GM23338 (cell line): ENCODE measurements at regions not wholly inside any gene's neighbourhood (a gene's known extent, or its start where the extent isn't known, plus 50 kb on each side); places are given as distances from the start of the nearest gene placed in this dataset.

Source experiments
- ATAC-seq: fragments of 200-7000 bp; cut with Tn5 transposase; 3 replicates; pipeline ENCODE4 v1.9.1; 2020
- DNase-seq: peaks from one replicate; pipeline ENCODE4 v3.0.0-alpha.2; 2015; ENCODE audit warnings: low spot score
- H2AFZ ChIP-seq: fragments of 200-600 bp; sonication (generic); 2 replicates; pipeline ENCODE4 v1.8.0; 2016; ENCODE audit warnings: antibody characterized with exemption, mild to moderate bottlenecking, moderate library complexity
- H3F3A ChIP-seq: fragments of 200-600 bp; sonication (generic); replicated peaks from 2 replicates; pipeline ENCODE4 v1.8.0; 2017; ENCODE audit warnings: antibody characterized with exemption, mixed run types, low read depth
- H3K27ac ChIP-seq: fragments of 200-600 bp; sonication (generic); 2 replicates; pipeline ENCODE4 v1.6.1; 2016; ENCODE audit warnings: low read depth
- H3K27me3 ChIP-seq: fragments of 200-600 bp; sonication (generic); 2 replicates; pipeline ENCODE4 v1.8.0; 2016; ENCODE audit warnings: mild to moderate bottlenecking, mixed run types, moderate library complexity; ENCODE audit not compliant: insufficient read depth
- H3K36me3 ChIP-seq: fragments of 200-600 bp; sonication (generic); 2 replicates; pipeline ENCODE4 v1.8.0; 2016; ENCODE audit warnings: mild to moderate bottlenecking; ENCODE audit not compliant: insufficient read depth
- H3K4me1 ChIP-seq: fragments of 200-600 bp; sonication (generic); 2 replicates; pipeline ENCODE4 v1.8.0; 2016; ENCODE audit warnings: mild to moderate bottlenecking, moderate library complexity; ENCODE audit not compliant: insufficient read depth
- H3K4me2 ChIP-seq: fragments of 200-600 bp; sonication (generic); 2 replicates; pipeline ENCODE4 v1.7.1; 2017; ENCODE audit warnings: mixed run types
- H3K4me3 ChIP-seq: fragments of 200-600 bp; sonication (generic); 2 replicates; pipeline ENCODE4 v1.6.1; 2016; ENCODE audit warnings: mixed run types
- H3K79me2 ChIP-seq: fragments of 200-600 bp; sonication (generic); replicated peaks from 2 replicates; pipeline ENCODE4 v1.8.0; 2017; ENCODE audit warnings: mild to moderate bottlenecking; ENCODE audit not compliant: insufficient read depth
- H3K9me2 ChIP-seq: fragments of 200-600 bp; sonication (generic); 2 replicates; pipeline ENCODE4 v1.8.0; 2017; ENCODE audit not compliant: insufficient read depth
- H4K20me1 ChIP-seq: fragments of 200-600 bp; sonication (generic); replicated peaks from 2 replicates; pipeline ENCODE4 v1.8.0; 2017; ENCODE audit warnings: mild to moderate bottlenecking; ENCODE audit not compliant: insufficient read depth
- H3K27ac Mint-ChIP-seq: 2 replicates; pipeline ENCODE4 v1.8.0; 2020; ENCODE audit warnings: inconsistent platforms, mild to moderate bottlenecking, moderate library complexity, mixed read lengths
- H3K27me3 Mint-ChIP-seq: 3 replicates; pipeline ENCODE4 v1.8.0; 2022; ENCODE audit warnings: low read depth, mild to moderate bottlenecking, moderate library complexity, mixed read lengths, inconsistent platforms; ENCODE audit not compliant: insufficient read depth, poor library complexity
- H3K36me3 Mint-ChIP-seq: 3 replicates; pipeline ENCODE4 v1.8.0; 2021; ENCODE audit warnings: low read depth, mild to moderate bottlenecking, inconsistent platforms, moderate library complexity, mixed read lengths
- H3K4me1 Mint-ChIP-seq: 3 replicates; pipeline ENCODE4 v1.8.0; 2020; ENCODE audit warnings: mild to moderate bottlenecking, inconsistent platforms, mixed read lengths
- H3K4me3 Mint-ChIP-seq: 3 replicates; pipeline ENCODE4 v1.8.0; 2021; ENCODE audit warnings: moderate library complexity, mild to moderate bottlenecking, inconsistent platforms, mixed read lengths
- H3K9me3 Mint-ChIP-seq: 3 replicates; pipeline ENCODE4 v1.8.0; 2020; ENCODE audit warnings: moderate library complexity, mild to moderate bottlenecking, inconsistent platforms, mixed read lengths
- CREB1 ChIP-seq: fragments of 250-450 bp; sonication (Bioruptor Pico); IDR thresholded peaks from 2 replicates; pipeline ENCODE4 v1.5.0; 2020; ENCODE audit warnings: low read depth, mild to moderate bottlenecking, moderate library complexity
- EZH2 ChIP-seq: fragments of 200-600 bp; sonication (generic); IDR thresholded peaks from one replicate; pipeline ENCODE4 v1.8.0; 2017; ENCODE audit warnings: antibody characterized with exemption, mild to moderate bottlenecking, low read depth; ENCODE audit not compliant: unreplicated experiment
- EZH2phosphoT487 ChIP-seq: fragments of 200-600 bp; sonication (generic); IDR thresholded peaks from one replicate; pipeline ENCODE4 v1.8.1; 2018; ENCODE audit warnings: antibody characterized with exemption; ENCODE audit not compliant: unreplicated experiment
- JUNB ChIP-seq: IDR thresholded peaks from one replicate; pipeline ENCODE4 v1.6.1; 2016; ENCODE audit warnings: antibody characterized with exemption; ENCODE audit not compliant: unreplicated experiment
- NANOG ChIP-seq: IDR thresholded peaks from 2 replicates; pipeline ENCODE4 v1.6.1; 2016; ENCODE audit warnings: antibody characterized with exemption, borderline replicate concordance
- POLR2AphosphoS5 ChIP-seq: IDR thresholded peaks from 2 replicates; pipeline ENCODE4 v1.6.1; 2016; ENCODE audit warnings: antibody characterized with exemption, low read depth
- STAT1 ChIP-seq: IDR thresholded peaks from one replicate; pipeline ENCODE4 v1.6.1; 2016; ENCODE audit warnings: antibody characterized with exemption; ENCODE audit not compliant: unreplicated experiment
- ZNF114 ChIP-seq: fragments of 250-450 bp; sonication (Bioruptor Pico); IDR thresholded peaks from 2 replicates; pipeline ENCODE4 v1.5.0; 2020; ENCODE audit warnings: mild to moderate bottlenecking, moderate library complexity
- ZNF331 ChIP-seq: fragments of 250-450 bp; sonication (Bioruptor Pico); IDR thresholded peaks from 2 replicates; pipeline ENCODE4 v1.5.0; 2020; ENCODE audit warnings: low read depth, mild to moderate bottlenecking, moderate library complexity
- TF ChIP-seq, protein P1 (sequence below), 2 experiments: fragments of 200-600 bp in 1 of 2; sonication (generic) in 1 of 2; conservative IDR thresholded peaks; 2 replicates each; pipeline versions ENCODE4 v1.5.1 to v1.6.1; 2016 to 2017; ENCODE audit warnings: antibody characterized with exemption in 2 of 2, low read depth in 2 of 2, mild to moderate bottlenecking in 2 of 2, moderate library complexity in 1 of 2
- TF ChIP-seq, protein P2 (sequence below): IDR thresholded peaks from 2 replicates; pipeline ENCODE4 v1.6.1; 2016; ENCODE audit warnings: antibody characterized with exemption
- TF ChIP-seq, protein P3 (sequence below): fragments of 250-450 bp; sonication (Bioruptor Pico); IDR thresholded peaks from 2 replicates; pipeline ENCODE4 v1.5.0; 2020; ENCODE audit warnings: mild to moderate bottlenecking, moderate library complexity
- TF ChIP-seq, protein P4 (sequence below): IDR thresholded peaks from one replicate; pipeline ENCODE4 v1.6.1; 2018; ENCODE audit warnings: antibody characterized with exemption; ENCODE audit not compliant: unreplicated experiment

DNA sequence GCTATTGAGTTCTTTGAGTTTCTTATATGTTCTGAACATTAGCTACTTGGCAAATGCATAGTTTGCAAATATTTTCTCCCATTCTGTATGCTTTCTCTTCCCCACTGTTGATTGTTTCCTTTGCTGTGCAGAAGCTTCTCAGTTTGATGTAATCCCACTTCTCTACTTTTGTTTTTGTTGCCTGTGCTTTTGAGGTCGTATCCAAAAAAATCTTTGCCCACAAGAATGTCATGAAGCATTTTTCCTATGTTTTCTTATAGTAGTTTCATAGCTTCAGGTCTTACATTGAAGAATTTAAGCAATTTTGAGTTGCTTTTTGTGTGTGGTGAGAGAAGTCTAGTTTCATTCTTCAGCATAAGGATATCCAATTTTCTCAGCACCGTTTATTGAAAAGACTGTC lies 536.7 kb upstream of the ARGLU1 start:
- Histone ChIP-seq H3K79me2 (no peaks in the 10 kb centered on the region), H3K4me1 (no peaks in the 10 kb centered on the region), H3K27ac (no peak overlapping the region), H3K27me3 (no peaks in the 10 kb centered on the region), H3K4me2 (no peak overlapping the region), H3K4me3 (no peak overlapping the region), H4K20me1 (no peaks in the 10 kb centered on the region), H3F3A (no peaks in the 10 kb centered on the region), H2AFZ (no peak overlapping the region), H3K36me3 (0 out of 2 replicates have a peak, but pooled peaks cover 4% of the 10 kb centered on the region), H3K9me2 (no peaks in the 10 kb centered on the region)
- H3K9me3 Mint-ChIP-seq = peaks cover 12% of the 10 kb centered on the region
- no peak overlapping the region for H3K4me3 Mint-ChIP-seq
- TF ChIP-seq, protein P1, sequence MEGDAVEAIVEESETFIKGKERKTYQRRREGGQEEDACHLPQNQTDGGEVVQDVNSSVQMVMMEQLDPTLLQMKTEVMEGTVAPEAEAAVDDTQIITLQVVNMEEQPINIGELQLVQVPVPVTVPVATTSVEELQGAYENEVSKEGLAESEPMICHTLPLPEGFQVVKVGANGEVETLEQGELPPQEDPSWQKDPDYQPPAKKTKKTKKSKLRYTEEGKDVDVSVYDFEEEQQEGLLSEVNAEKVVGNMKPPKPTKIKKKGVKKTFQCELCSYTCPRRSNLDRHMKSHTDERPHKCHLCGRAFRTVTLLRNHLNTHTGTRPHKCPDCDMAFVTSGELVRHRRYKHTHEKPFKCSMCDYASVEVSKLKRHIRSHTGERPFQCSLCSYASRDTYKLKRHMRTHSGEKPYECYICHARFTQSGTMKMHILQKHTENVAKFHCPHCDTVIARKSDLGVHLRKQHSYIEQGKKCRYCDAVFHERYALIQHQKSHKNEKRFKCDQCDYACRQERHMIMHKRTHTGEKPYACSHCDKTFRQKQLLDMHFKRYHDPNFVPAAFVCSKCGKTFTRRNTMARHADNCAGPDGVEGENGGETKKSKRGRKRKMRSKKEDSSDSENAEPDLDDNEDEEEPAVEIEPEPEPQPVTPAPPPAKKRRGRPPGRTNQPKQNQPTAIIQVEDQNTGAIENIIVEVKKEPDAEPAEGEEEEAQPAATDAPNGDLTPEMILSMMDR (conservative IDR thresholded peaks at IDR 0.05; ENCODE audit: low read depth in 2 of 2) = no peak
- no peak for TF ChIP-seq CREB1 (CRISPR knock-in tag)
- no peak for TF ChIP-seq EZH2phosphoT487
- no peak for TF ChIP-seq ZNF114 (CRISPR knock-in tag)
- TF ChIP-seq, protein P2, sequence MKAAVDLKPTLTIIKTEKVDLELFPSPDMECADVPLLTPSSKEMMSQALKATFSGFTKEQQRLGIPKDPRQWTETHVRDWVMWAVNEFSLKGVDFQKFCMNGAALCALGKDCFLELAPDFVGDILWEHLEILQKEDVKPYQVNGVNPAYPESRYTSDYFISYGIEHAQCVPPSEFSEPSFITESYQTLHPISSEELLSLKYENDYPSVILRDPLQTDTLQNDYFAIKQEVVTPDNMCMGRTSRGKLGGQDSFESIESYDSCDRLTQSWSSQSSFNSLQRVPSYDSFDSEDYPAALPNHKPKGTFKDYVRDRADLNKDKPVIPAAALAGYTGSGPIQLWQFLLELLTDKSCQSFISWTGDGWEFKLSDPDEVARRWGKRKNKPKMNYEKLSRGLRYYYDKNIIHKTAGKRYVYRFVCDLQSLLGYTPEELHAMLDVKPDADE = no peak
- TF ChIP-seq ZNF331 (CRISPR knock-in tag) = no peak
- TF ChIP-seq EZH2 = no peak
- no peak for TF ChIP-seq STAT1
- TF ChIP-seq, protein P3, sequence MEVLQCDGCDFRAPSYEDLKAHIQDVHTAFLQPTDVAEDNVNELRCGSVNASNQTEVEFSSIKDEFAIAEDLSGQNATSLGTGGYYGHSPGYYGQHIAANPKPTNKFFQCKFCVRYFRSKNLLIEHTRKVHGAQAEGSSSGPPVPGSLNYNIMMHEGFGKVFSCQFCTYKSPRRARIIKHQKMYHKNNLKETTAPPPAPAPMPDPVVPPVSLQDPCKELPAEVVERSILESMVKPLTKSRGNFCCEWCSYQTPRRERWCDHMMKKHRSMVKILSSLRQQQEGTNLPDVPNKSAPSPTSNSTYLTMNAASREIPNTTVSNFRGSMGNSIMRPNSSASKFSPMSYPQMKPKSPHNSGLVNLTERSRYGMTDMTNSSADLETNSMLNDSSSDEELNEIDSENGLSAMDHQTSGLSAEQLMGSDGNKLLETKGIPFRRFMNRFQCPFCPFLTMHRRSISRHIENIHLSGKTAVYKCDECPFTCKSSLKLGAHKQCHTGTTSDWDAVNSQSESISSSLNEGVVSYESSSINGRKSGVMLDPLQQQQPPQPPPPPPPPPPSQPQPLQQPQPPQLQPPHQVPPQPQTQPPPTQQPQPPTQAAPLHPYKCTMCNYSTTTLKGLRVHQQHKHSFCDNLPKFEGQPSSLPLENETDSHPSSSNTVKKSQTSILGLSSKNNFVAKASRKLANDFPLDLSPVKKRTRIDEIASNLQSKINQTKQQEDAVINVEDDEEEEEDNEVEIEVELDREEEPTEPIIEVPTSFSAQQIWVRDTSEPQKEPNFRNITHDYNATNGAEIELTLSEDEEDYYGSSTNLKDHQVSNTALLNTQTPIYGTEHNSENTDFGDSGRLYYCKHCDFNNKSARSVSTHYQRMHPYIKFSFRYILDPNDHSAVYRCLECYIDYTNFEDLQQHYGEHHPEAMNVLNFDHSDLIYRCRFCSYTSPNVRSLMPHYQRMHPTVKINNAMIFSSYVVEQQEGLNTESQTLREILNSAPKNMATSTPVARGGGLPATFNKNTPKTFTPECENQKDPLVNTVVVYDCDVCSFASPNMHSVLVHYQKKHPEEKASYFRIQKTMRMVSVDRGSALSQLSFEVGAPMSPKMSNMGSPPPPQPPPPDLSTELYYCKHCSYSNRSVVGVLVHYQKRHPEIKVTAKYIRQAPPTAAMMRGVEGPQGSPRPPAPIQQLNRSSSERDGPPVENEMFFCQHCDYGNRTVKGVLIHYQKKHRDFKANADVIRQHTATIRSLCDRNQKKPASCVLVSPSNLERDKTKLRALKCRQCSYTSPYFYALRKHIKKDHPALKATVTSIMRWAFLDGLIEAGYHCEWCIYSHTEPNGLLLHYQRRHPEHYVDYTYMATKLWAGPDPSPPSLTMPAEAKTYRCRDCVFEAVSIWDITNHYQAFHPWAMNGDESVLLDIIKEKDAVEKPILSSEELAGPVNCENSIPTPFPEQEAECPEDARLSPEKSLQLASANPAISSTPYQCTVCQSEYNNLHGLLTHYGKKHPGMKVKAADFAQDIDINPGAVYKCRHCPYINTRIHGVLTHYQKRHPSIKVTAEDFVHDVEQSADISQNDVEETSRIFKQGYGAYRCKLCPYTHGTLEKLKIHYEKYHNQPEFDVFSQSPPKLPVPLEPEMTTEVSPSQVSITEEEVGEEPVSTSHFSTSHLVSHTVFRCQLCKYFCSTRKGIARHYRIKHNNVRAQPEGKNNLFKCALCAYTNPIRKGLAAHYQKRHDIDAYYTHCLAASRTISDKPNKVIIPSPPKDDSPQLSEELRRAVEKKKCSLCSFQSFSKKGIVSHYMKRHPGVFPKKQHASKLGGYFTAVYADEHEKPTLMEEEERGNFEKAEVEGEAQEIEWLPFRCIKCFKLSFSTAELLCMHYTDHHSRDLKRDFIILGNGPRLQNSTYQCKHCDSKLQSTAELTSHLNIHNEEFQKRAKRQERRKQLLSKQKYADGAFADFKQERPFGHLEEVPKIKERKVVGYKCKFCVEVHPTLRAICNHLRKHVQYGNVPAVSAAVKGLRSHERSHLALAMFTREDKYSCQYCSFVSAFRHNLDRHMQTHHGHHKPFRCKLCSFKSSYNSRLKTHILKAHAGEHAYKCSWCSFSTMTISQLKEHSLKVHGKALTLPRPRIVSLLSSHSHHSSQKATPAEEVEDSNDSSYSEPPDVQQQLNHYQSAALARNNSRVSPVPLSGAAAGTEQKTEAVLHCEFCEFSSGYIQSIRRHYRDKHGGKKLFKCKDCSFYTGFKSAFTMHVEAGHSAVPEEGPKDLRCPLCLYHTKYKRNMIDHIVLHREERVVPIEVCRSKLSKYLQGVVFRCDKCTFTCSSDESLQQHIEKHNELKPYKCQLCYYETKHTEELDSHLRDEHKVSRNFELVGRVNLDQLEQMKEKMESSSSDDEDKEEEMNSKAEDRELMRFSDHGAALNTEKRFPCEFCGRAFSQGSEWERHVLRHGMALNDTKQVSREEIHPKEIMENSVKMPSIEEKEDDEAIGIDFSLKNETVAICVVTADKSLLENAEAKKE (CRISPR knock-in tag) = no peak
- no peak for TF ChIP-seq POLR2AphosphoS5
- TF ChIP-seq JUNB = no peak
- TF ChIP-seq, protein P4, sequence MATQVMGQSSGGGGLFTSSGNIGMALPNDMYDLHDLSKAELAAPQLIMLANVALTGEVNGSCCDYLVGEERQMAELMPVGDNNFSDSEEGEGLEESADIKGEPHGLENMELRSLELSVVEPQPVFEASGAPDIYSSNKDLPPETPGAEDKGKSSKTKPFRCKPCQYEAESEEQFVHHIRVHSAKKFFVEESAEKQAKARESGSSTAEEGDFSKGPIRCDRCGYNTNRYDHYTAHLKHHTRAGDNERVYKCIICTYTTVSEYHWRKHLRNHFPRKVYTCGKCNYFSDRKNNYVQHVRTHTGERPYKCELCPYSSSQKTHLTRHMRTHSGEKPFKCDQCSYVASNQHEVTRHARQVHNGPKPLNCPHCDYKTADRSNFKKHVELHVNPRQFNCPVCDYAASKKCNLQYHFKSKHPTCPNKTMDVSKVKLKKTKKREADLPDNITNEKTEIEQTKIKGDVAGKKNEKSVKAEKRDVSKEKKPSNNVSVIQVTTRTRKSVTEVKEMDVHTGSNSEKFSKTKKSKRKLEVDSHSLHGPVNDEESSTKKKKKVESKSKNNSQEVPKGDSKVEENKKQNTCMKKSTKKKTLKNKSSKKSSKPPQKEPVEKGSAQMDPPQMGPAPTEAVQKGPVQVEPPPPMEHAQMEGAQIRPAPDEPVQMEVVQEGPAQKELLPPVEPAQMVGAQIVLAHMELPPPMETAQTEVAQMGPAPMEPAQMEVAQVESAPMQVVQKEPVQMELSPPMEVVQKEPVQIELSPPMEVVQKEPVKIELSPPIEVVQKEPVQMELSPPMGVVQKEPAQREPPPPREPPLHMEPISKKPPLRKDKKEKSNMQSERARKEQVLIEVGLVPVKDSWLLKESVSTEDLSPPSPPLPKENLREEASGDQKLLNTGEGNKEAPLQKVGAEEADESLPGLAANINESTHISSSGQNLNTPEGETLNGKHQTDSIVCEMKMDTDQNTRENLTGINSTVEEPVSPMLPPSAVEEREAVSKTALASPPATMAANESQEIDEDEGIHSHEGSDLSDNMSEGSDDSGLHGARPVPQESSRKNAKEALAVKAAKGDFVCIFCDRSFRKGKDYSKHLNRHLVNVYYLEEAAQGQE = no peak
- TF ChIP-seq NANOG = no peak
- H3K4me1 Mint-ChIP-seq = no peaks in the 10 kb centered on the region
- no peaks in the 10 kb centered on the region for H3K27me3 Mint-ChIP-seq
- no peaks in the 10 kb centered on the region for H3K36me3 Mint-ChIP-seq
- ATAC-seq (no peak), DNase-seq (no peak)
- H3K27ac Mint-ChIP-seq = no peak overlapping the region
